Gastrocnemius medialis (tissue), 4 donors: ENCODE measurements at regions not wholly inside any gene's neighbourhood (a gene's known extent, or its start where the extent isn't known, plus 50 kb on each side); places are given as distances from the start of the nearest gene placed in this dataset.

Source experiments
- ATAC-seq, 2 donors: fragments of 150-250 bp; one replicate each; pipeline ENCODE4 v1.9.1; 2016
- DNase-seq, 2 donors: peaks; one replicate each; pipeline ENCODE4 v3.0.0-alpha.2; 2019
- H3K27ac ChIP-seq, 4 donors: fragments of 200-600 bp; sonication (generic); 1 replicate in 1 of 4; 2 replicates in 3 of 4; pipeline ENCODE4 v1.5.1; 2016 to 2018; ENCODE audit warnings: mild to moderate bottlenecking in 2 of 4, moderate library complexity in 1 of 4
- H3K27me3 ChIP-seq, 3 donors: fragments of 200-600 bp; sonication (generic) in 2 of 3; 1 replicate in 1 of 3; 2 replicates in 2 of 3; pipeline versions ENCODE4 v1.5.1 to v1.6.0; 2016 to 2019; ENCODE audit warnings: mild to moderate bottlenecking in 1 of 3, moderate library complexity in 1 of 3
- H3K36me3 ChIP-seq, 2 donors: fragments of 200-600 bp; sonication (generic) in 1 of 2; one replicate each; pipeline ENCODE4 v1.5.1; 2017 to 2018
- H3K4me1 ChIP-seq, 2 donors: fragments of 200-600 bp; sonication (generic) in 1 of 2; one replicate each; pipeline ENCODE4 v1.5.1; 2016 to 2017; ENCODE audit warnings: mild to moderate bottlenecking in 2 of 2
- H3K4me3 ChIP-seq, 4 donors: fragments of 200-600 bp; sonication (generic) in 3 of 4; 1 replicate in 1 of 4; 2 replicates in 3 of 4; pipeline ENCODE4 v1.5.1; 2016 to 2019; ENCODE audit warnings: mild to moderate bottlenecking in 2 of 4
- H3K9me3 ChIP-seq, 3 donors: fragments of 200-600 bp; sonication (generic) in 2 of 3; 1 replicate in 1 of 3; 2 replicates in 2 of 3; pipeline ENCODE4 v1.5.1; 2016 to 2019
- CTCF ChIP-seq, 5 experiments: fragments of 450-650 bp in 3 of 5; fragments of 200-600 bp in 2 of 5; sonication (generic) in 2 of 5; IDR thresholded peaks in 4 of 5; conservative IDR thresholded peaks in 1 of 5; 1 replicate in 4 of 5; 2 replicates in 1 of 5; pipeline ENCODE4 v1.5.1; 2016 to 2019; ENCODE audit warnings: antibody characterized with exemption in 5 of 5, mild to moderate bottlenecking in 3 of 5, moderate library complexity in 3 of 5
- POLR2A ChIP-seq, 2 donors: fragments of 450-650 bp; IDR thresholded peaks; one replicate each; pipeline ENCODE4 v1.6.1; 2017; ENCODE audit warnings: antibody characterized with exemption in 2 of 2, mild to moderate bottlenecking in 2 of 2, moderate library complexity in 2 of 2
- in situ Hi-C, 4 donors: fragments of 200-750 bp; cut with MboI; loops; one replicate each; pipeline versions ENCODE4 v1.15.0 to v1.8.0; 2017; ENCODE audit warnings: low sequenced_read_pairs in 4 of 4
- intact Hi-C: fragments of 100-400 bp; cut with DNase I; formaldehyde crosslinking; loops from one replicate; pipeline ENCODE4 v1.15.1; 2023; ENCODE audit warnings: low total_unique reads

- Histone ChIP-seq H3K27ac (no peak overlapping the region), H3K9me3 (no peaks in the 10 kb centered on the region), H3K4me1 (no peaks in the 10 kb centered on the region), H3K27me3 (no peaks in the 10 kb centered on the region), H3K4me3 (no peak overlapping the region), H3K36me3 (no peaks in the 10 kb centered on the region)
- no peak for ATAC-seq
- no peak for DNase-seq
- no peak for TF ChIP-seq CTCF (IDR thresholded peaks at IDR 0.05 in 4 of 5, conservative IDR thresholded peaks at IDR 0.05 in 1 of 5)
- TF ChIP-seq POLR2A (IDR thresholded peaks at IDR 0.05), result no peak
- intact Hi-C loops, result no loop called here
- in situ Hi-C loops, result no loop called here
Measured at GRCh38 chr3:18898911-18899310, 249.4 kb upstream of the KCNH8 start.

GRCh38 chr3:18892756-18893155, 255.6 kb upstream of the KCNH8 start:
- Histone ChIP-seq H3K27me3 (no peaks in the 10 kb centered on the region), H3K9me3 (no peaks in the 10 kb centered on the region), H3K27ac (no peak overlapping the region), H3K4me1 (no peaks in the 10 kb centered on the region), H3K4me3 (no peak overlapping the region), H3K36me3 (no peaks in the 10 kb centered on the region)
- DNase-seq (no peak), ATAC-seq (no peak)
- intact Hi-C loops (no loop called here), in situ Hi-C loops (no loop called here)
- no peak for TF ChIP-seq POLR2A (IDR thresholded peaks at IDR 0.05)
- no peak for TF ChIP-seq CTCF (IDR thresholded peaks at IDR 0.05 in 4 of 5, conservative IDR thresholded peaks at IDR 0.05 in 1 of 5)

GRCh38 chr3:18892047-18892446, 256.3 kb upstream of the KCNH8 start:
- no peak overlapping the region for H3K4me3 ChIP-seq
- H3K27ac ChIP-seq, result no peak overlapping the region
- no peaks in the 10 kb centered on the region for H3K27me3 ChIP-seq
- intact Hi-C loops (no loop called here), in situ Hi-C loops (no loop called here)
- no peaks in the 10 kb centered on the region for H3K9me3 ChIP-seq
- no peak for DNase-seq
- no peak for ATAC-seq
- H3K36me3 ChIP-seq, result no peaks in the 10 kb centered on the region
- H3K4me1 ChIP-seq, result no peaks in the 10 kb centered on the region
- no peak for TF ChIP-seq POLR2A (IDR thresholded peaks at IDR 0.05)
- no peak for TF ChIP-seq CTCF (IDR thresholded peaks at IDR 0.05 in 4 of 5, conservative IDR thresholded peaks at IDR 0.05 in 1 of 5)

GRCh38 chr3:18891641-18892040, 256.7 kb upstream of the KCNH8 start:
- Histone ChIP-seq H3K27ac (no peak overlapping the region), H3K4me3 (no peak overlapping the region), H3K27me3 (no peaks in the 10 kb centered on the region), H3K4me1 (no peaks in the 10 kb centered on the region), H3K9me3 (no peaks in the 10 kb centered on the region), H3K36me3 (no peaks in the 10 kb centered on the region)
- ATAC-seq (no peak), DNase-seq (no peak)
- in situ Hi-C loops (no loop called here), intact Hi-C loops (no loop called here)
- no peak for TF ChIP-seq POLR2A (IDR thresholded peaks at IDR 0.05)

GRCh38 chr3:18890449-18890848, 257.9 kb upstream of the KCNH8 start:
- Histone ChIP-seq H3K36me3 (no peaks in the 10 kb centered on the region), H3K27ac (no peak overlapping the region), H3K4me1 (no peaks in the 10 kb centered on the region), H3K9me3 (no peaks in the 10 kb centered on the region), H3K27me3 (no peaks in the 10 kb centered on the region), H3K4me3 (no peak overlapping the region)
- intact Hi-C loops, result no loop called here
- ATAC-seq (no peak), DNase-seq (no peak)
- in situ Hi-C loops, result no loop called here
- TF ChIP-seq POLR2A (IDR thresholded peaks at IDR 0.05) (no peak), CTCF (IDR thresholded peaks at IDR 0.05 in 4 of 5, conservative IDR thresholded peaks at IDR 0.05 in 1 of 5) (no peak)
